CD4-positive, alpha-beta T cell treated with Interleukin-17A for 4 hours (primary cell): ENCODE measurements at regions not wholly inside any gene's neighbourhood (a gene's known extent, or its start where the extent isn't known, plus 50 kb on each side); places are given as distances from the start of the nearest gene placed in this dataset.

ENCODE experiments used
- DNase-seq: peaks from one replicate; pipeline ENCODE4 v3.0.0-alpha.2; 2020; ENCODE audit warnings: mixed read lengths

- DNase-seq, result no peak
These were observed 559.0 kb upstream of the MEF2C start for GRCh38 chr5:89441965-89442364.

- no peak for DNase-seq
These were observed 557.7 kb upstream of the MEF2C start for GRCh38 chr5:89440670-89441069.

- DNase-seq, result no peak
These were observed 554.8 kb upstream of the MEF2C start for GRCh38 chr5:89437450-89438435.

- no peak for DNase-seq
These were observed 553.5 kb upstream of the MEF2C start for GRCh38 chr5:89436464-89436863.

- no peak for DNase-seq
These were observed 552.4 kb upstream of the MEF2C start for GRCh38 chr5:89435347-89435746.

- DNase-seq, result no peak
These were observed 545.6 kb upstream of the MEF2C start for GRCh38 chr5:89428624-89429023.

GRCh38 chr5:89425062-89425461 is 542.1 kb upstream of the MEF2C start:
- DNase-seq, result no peak

GRCh38 chr5:89421035-89421434 is 538.1 kb upstream of the MEF2C start:
- no peak for DNase-seq

- DNase-seq, result no peak
These were observed 535.6 kb upstream of the MEF2C start for GRCh38 chr5:89418407-89419085.

GRCh38 chr5:89417990-89418389 is 535.0 kb upstream of the MEF2C start:
- no peak for DNase-seq

GRCh38 chr5:89417515-89417914 is 534.5 kb upstream of the MEF2C start:
- no peak for DNase-seq

- DNase-seq, result no peak
These were observed 528.9 kb upstream of the MEF2C start for GRCh38 chr5:89411891-89412290.

GRCh38 chr5:89407054-89407453 is 524.1 kb upstream of the MEF2C start:
- DNase-seq, result no peak

- no peak for DNase-seq
These were observed 518.7 kb upstream of the MEF2C start for GRCh38 chr5:89401659-89402058.

- no peak for DNase-seq
These were observed 518.0 kb upstream of the MEF2C start for GRCh38 chr5:89401012-89401411.

- no peak for DNase-seq
These were observed 516.6 kb upstream of the MEF2C start for GRCh38 chr5:89399548-89399947.

GRCh38 chr5:89397096-89397495 is 514.1 kb upstream of the MEF2C start:
- DNase-seq, result no peak

- DNase-seq, result no peak
These were observed 513.4 kb upstream of the MEF2C start for GRCh38 chr5:89396278-89396954.

- DNase-seq, result no peak
These were observed 512.1 kb upstream of the MEF2C start for GRCh38 chr5:89395111-89395510.

GRCh38 chr5:89388872-89389271 is 505.9 kb upstream of the MEF2C start:
- no peak for DNase-seq

- DNase-seq, result no peak
These were observed 501.4 kb upstream of the MEF2C start for GRCh38 chr5:89384391-89384790.

GRCh38 chr5:89380635-89381034 is 497.7 kb upstream of the MEF2C start:
- DNase-seq, result no peak

GRCh38 chr5:89377767-89378455 is 494.9 kb upstream of the MEF2C start:
- DNase-seq, result no peak
